Thyroid gland (tissue), 4 donors: ENCODE measurements at regions not wholly inside any gene's neighbourhood (a gene's known extent, or its start where the extent isn't known, plus 50 kb on each side); places are given as distances from the start of the nearest gene placed in this dataset.
"Not testable (repeated sequence)": the region's sequence is repeated elsewhere in the genome, so short reads cannot be mapped to it uniquely, and the experiment has no call there.

ENCODE experiments used
- DNase-seq, 2 donors: peaks; one replicate each; pipeline ENCODE4 v3.0.0-alpha.2; 2019
- H3K27ac ChIP-seq, 3 donors: fragments of 200-600 bp; sonication (generic); 1 replicate in 2 of 3; 2 replicates in 1 of 3; pipeline ENCODE4 v1.5.1; 2016 to 2019; ENCODE audit warnings: mild to moderate bottlenecking in 1 of 3, moderate library complexity in 1 of 3
- H3K27me3 ChIP-seq: fragments of 200-600 bp; sonication (generic); one replicate; pipeline ENCODE4 v1.5.1; 2019
- H3K36me3 ChIP-seq, 2 donors: fragments of 200-600 bp; sonication (generic); one replicate each; pipeline ENCODE4 v1.5.1; 2016 to 2019
- H3K4me1 ChIP-seq, 2 donors: fragments of 200-600 bp; sonication (generic); one replicate each; pipeline ENCODE4 v1.5.1; 2017 to 2019
- H3K4me3 ChIP-seq, 3 donors: fragments of 200-600 bp; sonication (generic); replicated peaks in 1 of 3; 1 replicate in 2 of 3; 2 replicates in 1 of 3; pipeline ENCODE4 v1.5.1; 2016; ENCODE audit warnings: mild to moderate bottlenecking in 1 of 3
- H3K9me3 ChIP-seq: fragments of 200-600 bp; sonication (generic); one replicate; pipeline ENCODE4 v1.5.1; 2017
- POLR2A ChIP-seq, 2 donors: fragments of 450-650 bp; IDR thresholded peaks; one replicate each; pipeline ENCODE4 v1.6.1; 2017; ENCODE audit warnings: antibody characterized with exemption in 2 of 2, mild to moderate bottlenecking in 2 of 2, moderate library complexity in 1 of 2
- WGBS, 2 donors: methylation state at CpG; one replicate each; pipeline ENCODE4 v1.1.5; 2017; 5-methylcytosine and 5-hydroxymethylcytosine counted together
- intact Hi-C: fragments of 100-400 bp; cut with DNase I; formaldehyde crosslinking; loops from one replicate; pipeline ENCODE4 v1.15.1; 2023
- TF ChIP-seq, protein P1 (sequence below), 6 experiments: fragments of 200-600 bp in 3 of 6; fragments of 450-650 bp in 3 of 6; sonication (generic) in 3 of 6; IDR thresholded peaks; one replicate each; pipeline ENCODE4 v1.5.1; 2016 to 2019; ENCODE audit warnings: antibody characterized with exemption in 6 of 6, mild to moderate bottlenecking in 2 of 6, inconsistent platforms in 1 of 6, moderate library complexity in 1 of 6

DNA sequence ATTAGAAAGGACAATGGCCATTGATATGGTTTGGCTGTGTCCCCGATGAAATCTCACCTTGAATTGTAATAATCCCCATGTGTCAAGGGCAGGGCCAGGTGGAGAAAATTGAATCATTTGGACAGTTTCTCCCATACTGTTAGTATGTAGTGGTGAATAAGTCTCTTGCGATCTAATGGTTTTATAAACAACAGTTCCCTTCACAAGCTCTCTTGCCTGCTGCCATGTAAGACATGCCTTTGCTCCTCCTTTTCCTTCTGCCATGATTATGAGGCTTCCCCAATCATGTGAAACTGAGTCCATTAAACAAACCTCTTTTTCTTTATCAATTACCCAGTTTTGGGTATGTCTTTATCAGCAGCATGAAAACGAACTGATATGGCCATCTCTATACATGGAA, 302.7 kb downstream of the SFMBT2 start:
- Histone ChIP-seq H3K36me3 (no peaks in the 10 kb centered on the region), H3K27me3 (peaks cover 3% of the 10 kb centered on the region), H3K4me1 (no peaks in the 10 kb centered on the region), H3K27ac (no peak overlapping the region), H3K4me3 (no peak overlapping the region), H3K9me3 (no peaks in the 10 kb centered on the region)
- TF ChIP-seq, protein P1, sequence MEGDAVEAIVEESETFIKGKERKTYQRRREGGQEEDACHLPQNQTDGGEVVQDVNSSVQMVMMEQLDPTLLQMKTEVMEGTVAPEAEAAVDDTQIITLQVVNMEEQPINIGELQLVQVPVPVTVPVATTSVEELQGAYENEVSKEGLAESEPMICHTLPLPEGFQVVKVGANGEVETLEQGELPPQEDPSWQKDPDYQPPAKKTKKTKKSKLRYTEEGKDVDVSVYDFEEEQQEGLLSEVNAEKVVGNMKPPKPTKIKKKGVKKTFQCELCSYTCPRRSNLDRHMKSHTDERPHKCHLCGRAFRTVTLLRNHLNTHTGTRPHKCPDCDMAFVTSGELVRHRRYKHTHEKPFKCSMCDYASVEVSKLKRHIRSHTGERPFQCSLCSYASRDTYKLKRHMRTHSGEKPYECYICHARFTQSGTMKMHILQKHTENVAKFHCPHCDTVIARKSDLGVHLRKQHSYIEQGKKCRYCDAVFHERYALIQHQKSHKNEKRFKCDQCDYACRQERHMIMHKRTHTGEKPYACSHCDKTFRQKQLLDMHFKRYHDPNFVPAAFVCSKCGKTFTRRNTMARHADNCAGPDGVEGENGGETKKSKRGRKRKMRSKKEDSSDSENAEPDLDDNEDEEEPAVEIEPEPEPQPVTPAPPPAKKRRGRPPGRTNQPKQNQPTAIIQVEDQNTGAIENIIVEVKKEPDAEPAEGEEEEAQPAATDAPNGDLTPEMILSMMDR (IDR thresholded peaks at IDR 0.05), result no peak
- TF ChIP-seq POLR2A (IDR thresholded peaks at IDR 0.05), result no peak
- intact Hi-C loops, result no loop called here
- 96 to 98% methylated on average over 3 of the region's 3 CpGs for WGBS, 2 donors
- DNase-seq, result no peak

DNA sequence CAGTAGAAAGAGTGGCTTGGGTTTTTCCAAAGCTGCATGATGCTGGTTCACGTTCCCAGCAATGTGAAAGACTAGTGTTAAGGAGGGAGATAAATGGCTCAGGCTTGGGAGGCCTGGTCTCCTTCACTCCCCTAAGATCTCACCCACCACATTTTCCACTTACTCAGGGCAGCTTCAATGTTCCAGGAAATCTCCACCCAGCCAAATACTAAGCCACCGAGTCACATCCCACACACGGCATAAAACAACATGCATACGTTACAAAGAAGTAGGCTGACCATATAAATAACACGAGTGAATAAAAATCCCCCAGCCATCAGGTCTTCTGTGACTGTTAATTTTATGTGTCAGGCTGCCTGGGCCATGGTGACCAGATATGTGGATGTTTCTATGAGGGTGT, 303.5 kb downstream of the SFMBT2 start:
- Histone ChIP-seq H3K27ac (no peak overlapping the region), H3K27me3 (peaks cover 3% of the 10 kb centered on the region), H3K4me3 (no peak overlapping the region), H3K9me3 (no peaks in the 10 kb centered on the region), H3K36me3 (no peaks in the 10 kb centered on the region), H3K4me1 (no peaks in the 10 kb centered on the region)
- WGBS, 2 donors, result 70 to 85% methylated on average over 5 of the region's 5 CpGs
- no peak for DNase-seq
- TF ChIP-seq, protein P1 (IDR thresholded peaks at IDR 0.05), result no peak
- TF ChIP-seq POLR2A (IDR thresholded peaks at IDR 0.05), result no peak
- intact Hi-C loops, result no loop called here

DNA sequence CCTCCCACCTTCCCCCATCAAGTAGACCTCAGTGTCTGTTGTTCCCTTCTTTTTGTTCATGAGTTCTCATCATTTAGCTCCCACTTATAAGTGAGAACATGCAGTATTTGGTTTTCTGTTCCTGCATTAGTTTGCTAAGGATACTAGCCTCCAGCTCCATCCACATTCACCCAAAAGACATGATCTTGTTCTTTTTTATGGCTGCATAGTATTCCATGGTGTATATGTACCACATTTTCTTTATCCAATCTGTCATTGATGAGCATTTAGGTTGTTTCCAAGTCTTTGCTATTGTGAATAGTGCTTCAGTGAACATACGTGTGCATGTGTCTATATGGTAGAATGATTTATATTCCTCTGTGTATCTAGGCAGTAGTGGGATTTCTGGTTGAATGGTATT, 306.5 kb downstream of the SFMBT2 start:
- H3K36me3 ChIP-seq, H3K4me1 ChIP-seq, H3K9me3 ChIP-seq, H3K4me3 ChIP-seq, DNase-seq, H3K27ac ChIP-seq, intact Hi-C loops, H3K27me3 ChIP-seq: not testable (repeated sequence)
- 97 to 98% methylated on average over 1 of the region's 1 CpG for WGBS, 2 donors

DNA sequence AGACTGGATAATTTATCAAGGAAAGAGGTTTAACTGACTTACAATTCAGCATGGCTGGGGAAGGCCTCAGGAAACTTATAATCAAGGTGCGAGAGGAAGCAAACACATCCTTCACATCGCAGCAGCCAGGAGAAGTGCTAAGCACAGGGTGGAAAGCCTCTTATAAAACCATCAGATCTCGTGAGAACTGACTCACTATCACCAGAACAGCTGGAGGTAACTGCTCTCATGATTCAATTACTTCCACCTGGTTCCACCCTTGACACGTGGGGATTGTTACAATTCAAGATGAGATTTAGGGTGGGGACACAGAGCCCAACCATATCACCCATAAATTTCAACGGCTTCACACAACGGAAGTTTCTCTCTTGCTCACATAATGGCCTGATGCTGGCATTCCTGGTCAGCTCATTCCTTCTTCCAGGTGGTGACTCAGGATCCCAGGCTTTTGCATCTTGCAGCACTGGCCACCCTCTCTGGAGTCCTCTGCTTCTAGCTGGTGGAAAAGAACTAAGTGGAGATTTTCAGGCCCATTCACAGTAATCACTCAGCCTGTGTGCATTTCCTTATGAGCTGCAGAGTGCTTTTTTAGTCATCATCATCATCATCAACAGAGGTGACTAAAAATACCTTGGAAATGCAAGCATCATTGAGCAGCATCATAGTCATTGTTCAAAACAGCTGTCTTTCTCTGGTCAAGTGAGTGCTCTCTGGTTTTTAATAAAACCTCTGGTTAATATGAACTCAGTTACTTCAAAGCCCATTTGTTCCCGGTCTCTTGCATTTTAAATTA, 308.1 kb downstream of the SFMBT2 start:
- WGBS, 2 donors, result 83 to 87% methylated on average over 7 of the region's 7 CpGs
- DNase-seq, result no peak
- Histone ChIP-seq H3K4me1 (no peaks in the 10 kb centered on the region), H3K36me3 (no peaks in the 10 kb centered on the region), H3K27me3 (peaks cover 3% of the 10 kb centered on the region), H3K4me3 (no peak overlapping the region), H3K27ac (no peak overlapping the region), H3K9me3 (no peaks in the 10 kb centered on the region)
- intact Hi-C loops, result no loop called here
- TF ChIP-seq, protein P1 (IDR thresholded peaks at IDR 0.05), result no peak
- TF ChIP-seq POLR2A (IDR thresholded peaks at IDR 0.05), result no peak

DNA sequence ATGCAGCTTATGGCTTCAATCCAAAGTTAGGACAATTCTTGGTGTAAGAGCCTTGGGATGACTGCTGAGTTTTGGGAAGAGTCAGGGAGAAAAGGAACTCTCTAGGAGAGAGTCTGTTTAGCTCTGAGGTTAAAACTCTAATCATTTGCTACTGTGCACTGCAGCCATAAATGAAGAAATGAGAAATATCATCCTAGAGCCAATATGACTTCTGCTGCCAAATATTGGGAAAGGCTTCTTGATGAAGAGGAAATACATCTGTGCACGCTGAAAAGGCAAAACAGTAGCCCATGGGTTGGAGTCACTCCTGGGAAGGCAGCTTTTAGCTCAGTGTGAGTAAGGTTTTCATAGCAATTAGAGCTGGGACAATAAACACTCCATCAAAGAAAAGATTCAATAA, 308.8 kb downstream of the SFMBT2 start:
- Histone ChIP-seq H3K9me3 (no peaks in the 10 kb centered on the region), H3K27ac (no peak overlapping the region), H3K4me3 (no peak overlapping the region), H3K36me3 (no peaks in the 10 kb centered on the region), H3K27me3 (peaks cover 3% of the 10 kb centered on the region), H3K4me1 (no peaks in the 10 kb centered on the region)
- WGBS, 2 donors, result 74 to 82% methylated on average over 1 of the region's 1 CpG
- no peak for TF ChIP-seq POLR2A (IDR thresholded peaks at IDR 0.05)
- DNase-seq, result no peak
- intact Hi-C loops, result no loop called here

DNA sequence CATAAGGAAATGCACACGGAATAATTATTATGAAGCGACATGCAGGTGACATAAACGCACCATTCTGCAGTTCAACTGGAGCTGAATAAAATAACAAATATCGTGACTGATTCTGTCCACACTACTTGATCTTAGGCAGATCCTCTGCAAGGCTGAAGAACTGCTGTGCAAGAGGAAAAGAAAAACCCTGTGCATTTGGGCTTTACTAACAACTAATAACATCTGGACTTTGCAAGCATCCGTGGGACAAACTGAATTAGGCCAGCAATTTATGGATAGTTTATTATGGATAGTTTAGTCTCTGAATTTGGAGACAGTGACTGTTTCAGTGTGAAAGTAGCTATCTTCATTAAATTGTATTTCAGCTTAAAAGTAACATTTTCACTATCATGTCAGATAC, 309.4 kb downstream of the SFMBT2 start:
- Histone ChIP-seq H3K27ac (no peak overlapping the region), H3K9me3 (no peaks in the 10 kb centered on the region), H3K36me3 (no peaks in the 10 kb centered on the region), H3K4me3 (no peak overlapping the region), H3K27me3 (peaks cover 3% of the 10 kb centered on the region), H3K4me1 (no peaks in the 10 kb centered on the region)
- intact Hi-C loops, result no loop called here
- TF ChIP-seq, protein P1 (IDR thresholded peaks at IDR 0.05), result no peak
- TF ChIP-seq POLR2A (IDR thresholded peaks at IDR 0.05), result no peak
- 80 to 83% methylated on average over 5 of the region's 5 CpGs for WGBS, 2 donors
- DNase-seq, result no peak
